Activated CD8-positive, alpha-beta T cell treated with anti-CD3 and anti-CD28 coated beads for 36 hours (primary cell): ENCODE measurements at regions not wholly inside any gene's neighbourhood (a gene's known extent, or its start where the extent isn't known, plus 50 kb on each side); places are given as distances from the start of the nearest gene placed in this dataset.

Source experiments
- ATAC-seq: fragments of 200-7000 bp; cut with Tn5 transposase; one replicate; pipeline ENCODE4 v1.10.0; 2021; ENCODE audit warnings: mild to moderate bottlenecking, moderate library complexity
- CTCF ChIA-PET: fragments of 350-600 bp; sonication (Branson Sonifier 250); formaldehyde crosslinking; loops from one replicate; lab custom pipeline; 2021; ENCODE audit warnings: antibody characterized with exemption; lab: Charles Lee
- POLR2A ChIA-PET: fragments of 350-600 bp; sonication (Branson Sonifier 250); formaldehyde crosslinking; loops from one replicate; lab custom pipeline; 2021; ENCODE audit warnings: antibody characterized with exemption; lab: Charles Lee
- DNase-seq: peaks from one replicate; pipeline ENCODE4 v3.0.0-alpha.2; 2020
- H3K27ac Mint-ChIP-seq: one replicate; pipeline ENCODE4 v1.8.0; 2021; ENCODE audit warnings: mild to moderate bottlenecking, mixed read lengths
- H3K27me3 Mint-ChIP-seq: one replicate; pipeline ENCODE4 v1.8.0; 2021; ENCODE audit warnings: mixed read lengths
- H3K36me3 Mint-ChIP-seq: one replicate; pipeline ENCODE4 v1.8.0; 2021; ENCODE audit warnings: low read depth, mixed read lengths
- H3K4me1 Mint-ChIP-seq: one replicate; pipeline ENCODE4 v1.8.0; 2021; ENCODE audit warnings: low read depth, mixed read lengths
- H3K4me3 Mint-ChIP-seq: one replicate; pipeline ENCODE4 v1.8.0; 2021; ENCODE audit warnings: mild to moderate bottlenecking, moderate library complexity, mixed read lengths
- H3K9me3 Mint-ChIP-seq: one replicate; pipeline ENCODE4 v1.8.0; 2021; ENCODE audit warnings: mixed read lengths
- CTCF ChIP-seq: fragments of 200-600 bp; IDR thresholded peaks from one replicate; pipeline ENCODE4 v1.8.0; 2022; ENCODE audit warnings: antibody characterized with exemption, mild to moderate bottlenecking
- intact Hi-C: fragments of 100-400 bp; cut with micrococcal nuclease; formaldehyde crosslinking; loops from one replicate; pipeline ENCODE4 v1.10.0; 2022

GRCh38 chr10:128534686-128535085 is 408.5 kb upstream of the MKI67 start:
- ChIA-PET POLR2A (no interaction called here), CTCF (interaction anchor here (0.8 kb wide), 1 partner anchor 323 kb away, joined by 4 read pairs; no protein-coding TSS in a partner anchor)
- ATAC-seq: no peak
- no peak for TF ChIP-seq CTCF
- intact Hi-C loops: no loop called here
- H3K36me3 Mint-ChIP-seq: no peaks in the 10 kb centered on the region
- DNase-seq: no peak
- no peaks in the 10 kb centered on the region for H3K9me3 Mint-ChIP-seq
- no peak overlapping the region for H3K4me3 Mint-ChIP-seq
- no peak overlapping the region for H3K27ac Mint-ChIP-seq
- H3K27me3 Mint-ChIP-seq: peaks cover 31% of the 10 kb centered on the region
- no peaks in the 10 kb centered on the region for H3K4me1 Mint-ChIP-seq

- DNase-seq: no peak
- Mint-ChIP-seq H3K4me3 (no peak overlapping the region), H3K27me3 (peaks cover 40% of the 10 kb centered on the region), H3K9me3 (no peaks in the 10 kb centered on the region), H3K36me3 (no peaks in the 10 kb centered on the region), H3K27ac (no peak overlapping the region), H3K4me1 (no peaks in the 10 kb centered on the region)
- ChIA-PET POLR2A (no interaction called here), CTCF (no interaction called here)
- intact Hi-C loops: no loop called here
- no peak for TF ChIP-seq CTCF
- no peak for ATAC-seq
These were observed 410.0 kb upstream of the MKI67 start for GRCh38 chr10:128536259-128536658.

DNA sequence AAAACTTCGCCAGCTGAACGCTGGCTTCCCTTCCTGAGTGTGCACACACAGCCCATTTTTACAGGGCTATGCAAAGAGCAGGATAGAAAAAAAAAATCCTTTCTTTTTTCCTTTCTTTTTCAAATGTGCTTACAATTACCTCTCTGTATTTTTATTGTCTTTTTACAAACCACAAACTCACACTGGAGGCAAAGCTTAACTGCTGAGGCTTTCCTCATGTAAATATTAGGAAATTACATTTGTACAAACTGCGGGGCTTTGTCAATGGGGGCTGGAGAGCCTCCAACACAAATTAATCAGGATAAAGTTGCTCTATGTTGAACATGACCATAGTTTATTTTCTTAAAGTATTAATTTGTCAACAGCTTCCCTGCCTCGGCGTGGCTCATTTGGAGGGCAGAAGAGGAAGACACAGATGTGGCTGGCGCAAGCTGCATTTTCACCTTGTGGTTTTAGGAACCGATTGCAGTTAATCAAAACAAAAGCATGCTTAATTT is 411.7 kb upstream of the MKI67 start:
- intact Hi-C loops: no loop called here
- POLR2A ChIA-PET: no interaction called here
- Mint-ChIP-seq H3K4me1 (no peaks in the 10 kb centered on the region), H3K27ac (no peak overlapping the region), H3K9me3 (no peaks in the 10 kb centered on the region), H3K4me3 (no peak overlapping the region), H3K36me3 (no peaks in the 10 kb centered on the region), H3K27me3 (peaks cover 47% of the 10 kb centered on the region)
- TF ChIP-seq CTCF: no peak
- DNase-seq: no peak
- ATAC-seq: no peak
- CTCF ChIA-PET: no interaction called here

DNA sequence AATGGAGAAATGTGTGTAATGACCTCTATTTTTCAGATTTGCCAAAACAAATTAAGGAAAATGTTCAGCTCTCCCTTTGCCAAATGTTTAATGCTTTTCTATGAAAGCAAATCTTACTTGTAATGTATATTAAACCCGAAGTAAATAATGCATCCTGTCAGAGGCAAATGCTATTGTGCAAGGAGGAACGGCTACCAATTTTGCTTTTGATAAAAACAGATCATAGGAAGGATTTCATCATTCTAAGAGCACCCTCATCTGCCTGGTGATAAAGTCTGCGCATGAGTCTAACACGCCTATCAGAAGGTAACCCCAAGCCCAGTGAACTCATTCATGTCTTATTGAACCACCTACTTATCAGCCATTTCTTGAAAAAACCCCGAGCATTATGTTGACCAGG is 412.4 kb upstream of the MKI67 start:
- CTCF ChIA-PET: no interaction called here
- peaks cover 45% of the 10 kb centered on the region for H3K27me3 Mint-ChIP-seq
- H3K27ac Mint-ChIP-seq: no peak overlapping the region
- H3K4me3 Mint-ChIP-seq: no peak overlapping the region
- intact Hi-C loops: no loop called here
- H3K4me1 Mint-ChIP-seq: no peaks in the 10 kb centered on the region
- no peak for DNase-seq
- H3K36me3 Mint-ChIP-seq: no peaks in the 10 kb centered on the region
- no peak for TF ChIP-seq CTCF
- no peaks in the 10 kb centered on the region for H3K9me3 Mint-ChIP-seq
- POLR2A ChIA-PET: no interaction called here
- no peak for ATAC-seq

DNA sequence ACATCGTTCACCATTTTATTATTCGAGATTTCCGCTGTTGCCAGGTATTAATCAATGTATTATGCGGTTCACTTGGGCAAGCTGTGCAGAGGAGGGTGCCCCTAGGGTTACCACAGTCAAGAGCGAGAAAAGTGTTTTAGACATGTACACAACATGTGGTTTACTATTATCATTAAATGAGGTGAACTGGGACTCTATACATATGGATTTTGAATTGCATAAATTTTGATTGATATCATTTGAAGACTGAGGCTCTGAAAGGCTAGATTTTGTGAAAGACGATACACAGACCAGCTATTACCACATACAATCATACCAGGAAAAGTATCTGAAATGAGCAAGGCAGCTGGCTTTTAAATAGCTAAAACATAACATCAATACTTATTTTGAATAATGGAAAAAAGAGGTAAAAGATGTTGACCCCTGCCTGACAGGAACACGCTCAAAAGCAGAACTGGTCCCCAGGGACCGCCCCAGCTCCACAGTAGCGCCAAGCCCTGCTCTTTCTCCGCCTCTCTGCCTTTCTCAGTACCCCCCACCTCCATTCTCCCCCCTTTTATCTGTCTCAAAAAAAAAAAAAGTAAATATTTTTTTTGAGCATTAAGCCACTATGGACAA is 413.4 kb upstream of the MKI67 start:
- no peak overlapping the region for H3K4me3 Mint-ChIP-seq
- intact Hi-C loops: no loop called here
- H3K27ac Mint-ChIP-seq: no peak overlapping the region
- DNase-seq (no peak), ATAC-seq (no peak)
- H3K36me3 Mint-ChIP-seq: no peaks in the 10 kb centered on the region
- no peak for TF ChIP-seq CTCF
- H3K9me3 Mint-ChIP-seq: no peaks in the 10 kb centered on the region
- ChIA-PET POLR2A (no interaction called here), CTCF (no interaction called here)
- peaks cover 41% of the 10 kb centered on the region for H3K27me3 Mint-ChIP-seq
- no peaks in the 10 kb centered on the region for H3K4me1 Mint-ChIP-seq
